ENCODE measurements at regions not wholly inside any gene's neighbourhood (a gene's known extent, or its start where the extent isn't known, plus 50 kb on each side); places are given as distances from the start of the nearest gene placed in this dataset.
"Not testable (repeated sequence)": the region's sequence is repeated elsewhere in the genome, so short reads cannot be mapped to it uniquely, and the experiment has no call there.

DNA sequence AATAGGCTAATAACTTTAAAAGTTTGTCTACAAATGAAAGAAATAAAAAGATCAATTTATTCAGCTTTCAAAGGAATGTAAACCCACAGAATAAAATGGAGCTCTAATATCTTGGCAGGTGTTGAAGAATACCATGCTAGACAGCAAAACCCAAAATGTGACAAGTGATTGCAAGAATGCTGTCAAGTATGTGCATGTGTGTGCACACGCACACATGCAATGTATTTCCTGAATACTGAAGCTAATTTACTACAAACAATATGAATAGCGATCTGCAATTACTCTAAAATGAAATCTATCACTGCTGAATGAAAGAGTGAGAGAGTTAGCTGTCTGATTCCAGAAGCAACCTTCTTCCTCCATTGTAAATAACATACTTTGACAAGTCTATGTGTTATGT, 179.2 kb upstream of the HSF2 start:
- DNase-seq: no peak

DNA sequence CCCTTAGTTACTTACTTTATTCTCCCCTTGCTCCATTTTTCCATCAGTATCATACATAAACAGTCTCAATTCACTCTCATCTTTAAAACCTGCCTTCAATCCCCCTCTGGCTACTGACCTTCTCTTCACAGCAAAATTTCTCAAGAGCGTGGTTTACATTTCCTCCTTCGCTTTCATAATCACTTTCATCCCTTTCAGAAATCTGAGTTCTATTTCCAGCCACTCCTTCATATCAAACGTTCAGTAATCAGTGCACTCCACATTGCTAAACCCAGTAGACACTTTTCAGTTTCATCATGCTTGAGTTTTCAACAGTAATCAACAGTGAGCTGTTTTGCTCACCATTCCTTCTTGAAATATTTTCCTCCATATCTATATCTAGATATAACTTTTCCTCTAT, 176.7 kb upstream of the HSF2 start:
- DNase-seq: no peak

DNA sequence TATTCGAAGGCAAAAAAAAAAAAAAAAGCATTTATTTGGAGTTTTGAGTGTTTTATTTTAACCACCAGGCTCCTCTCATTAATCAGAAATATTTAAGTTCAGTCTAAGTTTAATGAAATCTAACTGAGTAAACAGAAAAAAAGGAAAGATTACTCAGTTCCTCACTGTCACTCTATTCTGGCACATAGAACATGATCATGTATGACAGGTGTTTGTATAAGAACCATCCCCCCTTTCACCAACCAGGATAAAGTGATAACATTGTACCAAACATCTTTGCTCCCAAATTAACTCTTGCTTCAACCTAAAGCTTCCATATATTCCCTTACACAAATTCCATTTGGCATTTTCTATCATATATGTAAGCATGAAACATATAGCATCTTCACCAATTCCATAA, 176.2 kb upstream of the HSF2 start:
- DNase-seq: no peak

DNA sequence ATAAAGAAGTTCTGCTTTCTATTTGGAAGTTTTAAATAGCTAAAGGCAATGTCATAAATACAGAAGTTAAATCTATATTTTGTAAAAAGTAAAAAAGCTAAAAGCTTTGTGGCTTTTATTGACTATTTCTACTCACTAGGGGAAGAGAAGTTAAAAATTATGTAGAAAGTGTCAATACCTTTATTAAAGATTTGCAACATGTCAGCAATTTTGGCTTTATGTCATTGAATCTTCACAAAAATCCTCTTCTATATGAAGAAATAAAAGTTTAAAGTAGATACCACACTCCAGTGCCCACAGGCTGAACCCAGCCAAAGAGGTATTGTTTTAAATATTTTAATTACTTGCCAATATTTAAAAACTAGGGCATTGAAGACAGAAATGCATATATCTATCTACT, 160.6 kb upstream of the HSF2 start:
- DNase-seq: no peak

DNA sequence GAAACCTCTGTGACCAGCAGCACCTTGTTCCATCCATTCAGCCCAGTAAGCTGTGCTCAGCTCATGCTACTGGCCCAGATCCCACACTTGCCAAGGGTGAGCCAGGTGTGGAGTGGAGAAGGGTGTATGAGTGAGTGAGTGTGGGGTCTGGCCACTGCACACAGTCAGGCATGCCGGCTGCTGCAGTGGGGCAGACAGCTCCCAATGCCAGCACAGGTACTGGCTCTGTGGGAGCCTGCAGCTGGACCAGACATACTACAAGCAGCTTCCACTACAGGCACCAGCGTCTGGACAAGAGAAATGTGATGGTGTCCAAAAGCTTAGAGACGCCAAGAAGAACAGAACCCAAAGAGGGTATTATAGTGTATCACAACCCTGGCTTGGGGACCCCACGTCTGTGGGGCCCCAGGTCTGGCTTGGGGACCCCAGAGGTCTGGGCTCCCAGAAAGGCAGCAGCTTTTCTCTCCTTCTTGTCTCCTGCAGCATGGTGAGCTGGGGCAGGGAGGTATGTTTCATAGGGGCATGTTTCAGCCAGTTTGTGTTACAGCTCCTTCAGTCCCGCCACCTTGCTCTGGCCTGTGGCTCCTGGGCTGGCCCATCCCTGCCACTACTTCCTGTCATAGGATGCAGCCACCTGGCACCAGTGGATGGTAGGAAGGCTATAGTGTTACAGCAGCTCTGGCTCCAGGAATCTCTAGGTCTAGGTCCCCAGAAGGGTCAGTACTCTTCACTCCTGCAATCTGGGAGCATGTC, 152.4 kb upstream of the HSF2 start:
- DNase-seq: no peak

DNA sequence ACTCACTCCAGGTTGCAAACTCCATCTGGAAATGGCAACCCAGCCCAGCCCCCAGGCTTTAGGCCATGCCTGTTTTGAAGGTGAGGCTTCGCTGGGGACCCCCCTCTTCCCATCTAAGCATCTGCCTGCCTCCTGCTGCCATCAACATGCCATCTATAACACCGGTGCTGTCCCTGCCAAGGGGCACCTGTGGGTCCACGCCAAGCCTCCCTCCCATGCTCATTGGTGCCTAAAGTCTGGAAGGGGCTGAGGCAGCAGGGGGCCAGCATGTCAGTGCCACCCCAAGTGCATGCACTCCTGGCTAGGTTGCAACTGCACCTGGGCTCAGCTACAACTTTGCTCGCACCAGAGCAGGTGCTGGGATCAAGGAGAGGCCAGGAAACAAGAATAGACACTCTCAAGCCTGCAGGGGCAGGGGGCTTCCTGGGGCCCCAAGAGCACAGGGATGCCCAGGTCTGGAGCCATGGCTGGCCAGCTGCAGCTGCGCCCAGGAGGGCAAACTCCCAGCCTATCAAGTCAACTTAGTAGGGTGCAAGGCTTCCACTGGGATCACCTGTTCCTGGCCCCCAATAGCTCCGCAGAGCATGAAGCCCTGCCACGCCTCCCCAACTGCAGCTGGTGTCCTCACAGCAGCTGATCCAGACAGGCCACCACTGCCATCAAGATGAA, 151.3 kb upstream of the HSF2 start:
- no peak for DNase-seq

DNA sequence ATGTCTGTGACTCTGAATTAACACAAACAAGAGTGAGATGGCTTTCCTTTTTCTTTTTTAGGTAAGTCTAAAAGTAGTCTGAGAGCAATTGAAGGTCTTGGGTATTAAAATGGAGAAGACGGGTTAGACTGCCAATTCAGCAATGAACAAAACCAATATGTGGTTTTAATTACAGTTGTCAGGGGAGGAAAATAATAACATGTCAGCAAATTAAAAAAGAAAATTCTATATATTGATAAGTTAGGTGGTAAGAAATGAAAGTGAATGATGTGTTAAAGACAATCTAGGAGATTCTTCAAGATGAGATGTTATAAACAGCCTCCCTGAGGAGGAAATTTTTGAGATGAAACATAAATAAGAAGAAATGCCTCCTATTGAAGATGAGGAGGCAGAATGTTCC, 150.6 kb upstream of the HSF2 start:
- no peak for DNase-seq

DNA sequence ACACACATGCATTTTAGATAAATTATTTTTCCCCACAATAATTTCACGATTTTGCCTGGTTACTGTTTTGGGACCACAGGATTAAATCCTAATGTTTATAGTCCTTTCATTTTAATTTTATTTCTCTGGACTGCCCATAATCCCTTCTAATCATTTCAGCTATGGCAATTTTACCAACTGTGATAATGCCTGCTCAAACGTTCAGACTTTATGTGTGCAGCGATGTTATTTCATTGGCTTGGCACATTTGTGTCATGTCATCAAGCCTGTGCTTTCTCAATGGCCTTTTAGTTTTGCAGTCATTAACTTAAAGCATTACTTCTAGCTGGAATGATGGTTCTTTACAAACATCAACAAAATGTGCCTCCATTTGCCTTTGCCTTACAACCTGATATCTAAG, 140.6 kb upstream of the HSF2 start:
- no peak for DNase-seq

DNA sequence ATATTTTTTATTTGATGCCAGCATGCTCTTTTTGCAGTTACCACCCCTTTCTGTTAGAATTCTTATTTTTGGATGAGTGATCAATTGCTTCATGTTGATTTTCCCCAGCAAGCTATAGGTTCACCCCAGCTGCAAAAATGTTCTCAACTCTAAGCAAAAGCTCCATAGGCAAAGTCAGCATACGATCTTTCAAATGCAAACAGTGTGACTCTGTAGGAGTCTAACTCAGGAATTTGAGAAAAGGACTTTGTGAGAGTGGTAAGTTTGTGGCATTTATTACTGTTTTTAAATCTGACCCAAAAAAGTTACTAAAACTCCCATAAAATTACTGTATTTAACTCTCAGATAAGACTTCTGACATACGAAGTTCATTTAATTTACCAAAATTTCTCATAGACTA, 134.9 kb upstream of the HSF2 start:
- no peak for DNase-seq

DNA sequence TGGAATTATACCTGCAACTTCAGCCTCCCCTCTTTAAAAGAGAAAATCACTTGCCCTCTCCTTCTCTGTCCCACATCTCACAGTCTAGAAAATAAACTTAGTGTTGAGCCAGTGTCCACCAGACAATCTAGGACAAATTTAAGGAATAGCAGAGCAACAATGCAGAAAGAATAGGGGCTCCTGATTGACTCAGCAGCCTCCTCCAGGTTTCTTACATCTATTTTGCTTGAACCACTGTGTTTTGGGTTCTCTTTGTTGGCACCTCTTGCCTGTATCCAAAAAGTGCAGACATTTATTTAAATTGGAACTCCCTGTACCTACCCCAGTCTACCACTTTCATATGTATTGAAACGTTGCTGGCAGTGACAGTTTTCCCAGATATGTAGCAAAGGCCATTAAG, 133.7 kb upstream of the HSF2 start:
- no peak for DNase-seq

DNA sequence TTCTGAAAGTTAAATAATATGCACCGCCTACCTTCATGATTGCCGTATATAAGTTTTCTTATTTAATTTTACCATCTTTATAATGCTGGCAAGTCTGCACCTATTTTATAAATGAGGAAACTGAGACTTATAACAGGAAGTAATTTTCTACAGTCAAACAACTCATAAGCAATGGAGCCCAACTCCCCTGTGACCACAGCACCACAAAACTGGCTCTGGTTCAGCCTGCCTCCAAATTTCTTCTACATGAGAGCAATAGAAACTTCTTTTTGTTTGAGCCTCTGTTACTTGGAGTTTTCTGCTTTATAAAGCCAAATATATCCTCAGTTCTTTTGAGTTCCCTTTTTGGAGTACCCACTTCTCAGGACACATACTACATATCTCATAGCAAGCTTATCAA, 131.1 kb upstream of the HSF2 start:
- DNase-seq: no peak

DNA sequence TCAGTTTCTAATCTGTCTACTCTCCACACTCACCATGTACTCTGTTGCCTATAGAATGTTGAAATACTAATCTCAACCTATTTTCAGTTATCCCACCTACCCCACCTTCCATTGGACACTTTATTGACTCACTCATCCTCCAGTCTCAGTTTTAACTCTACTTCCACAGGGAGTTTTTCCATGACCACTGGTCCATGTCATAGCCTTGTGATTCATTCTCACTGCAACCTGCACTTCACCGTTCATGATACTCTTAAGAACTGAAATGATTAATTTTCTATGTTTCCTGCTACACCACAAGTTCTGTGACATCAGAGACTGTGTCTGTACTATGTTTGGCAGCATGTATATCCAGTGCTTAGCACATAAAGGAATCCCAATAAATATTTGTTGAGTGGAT, 122.8 kb upstream of the HSF2 start:
- no peak for DNase-seq

DNA sequence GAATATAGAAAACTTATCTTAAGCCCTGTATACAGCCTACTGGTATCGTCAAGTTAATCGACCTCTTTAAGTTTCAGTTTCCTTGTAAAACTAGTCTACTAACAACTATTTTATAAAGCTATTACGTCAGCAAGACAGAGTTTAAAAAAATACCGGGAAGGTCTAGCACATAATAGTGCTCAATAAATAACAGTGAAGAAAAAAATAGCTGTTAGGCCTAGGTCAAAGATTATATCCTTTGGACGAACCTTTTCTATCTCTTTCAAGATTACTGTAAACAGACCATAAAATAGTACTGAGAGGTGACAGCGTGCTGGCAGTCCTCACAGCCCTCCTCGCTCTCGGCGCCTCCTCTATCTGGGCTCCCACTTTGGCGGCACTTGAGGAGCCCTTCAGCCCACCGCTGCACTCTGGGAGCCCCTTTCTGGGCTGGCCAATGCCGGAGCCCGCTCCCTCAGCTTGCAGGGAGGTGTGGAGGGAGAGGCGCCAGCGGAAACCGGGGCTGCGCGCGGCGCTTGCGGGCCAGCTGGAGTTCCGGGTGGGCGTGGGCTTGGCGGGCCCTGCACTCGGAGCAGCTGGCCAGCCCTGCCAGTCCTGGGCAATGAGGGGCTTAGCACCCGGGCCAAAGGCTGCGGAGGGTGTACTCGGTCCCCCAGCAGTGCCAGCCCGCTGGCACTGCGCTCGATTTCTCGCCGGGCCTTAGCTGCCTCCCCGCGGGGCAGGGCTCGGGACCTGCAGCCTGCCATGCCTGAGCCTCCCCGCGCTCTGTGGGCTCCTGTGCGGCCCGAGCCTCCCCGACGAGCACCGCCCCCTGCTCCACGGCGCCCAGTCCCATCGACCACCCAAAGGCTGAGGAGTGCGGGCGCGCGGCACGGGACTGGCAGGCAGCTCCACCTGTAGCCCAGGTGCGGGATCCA, 119.1 kb upstream of the HSF2 start:
- DNase-seq: not testable (repeated sequence)

DNA sequence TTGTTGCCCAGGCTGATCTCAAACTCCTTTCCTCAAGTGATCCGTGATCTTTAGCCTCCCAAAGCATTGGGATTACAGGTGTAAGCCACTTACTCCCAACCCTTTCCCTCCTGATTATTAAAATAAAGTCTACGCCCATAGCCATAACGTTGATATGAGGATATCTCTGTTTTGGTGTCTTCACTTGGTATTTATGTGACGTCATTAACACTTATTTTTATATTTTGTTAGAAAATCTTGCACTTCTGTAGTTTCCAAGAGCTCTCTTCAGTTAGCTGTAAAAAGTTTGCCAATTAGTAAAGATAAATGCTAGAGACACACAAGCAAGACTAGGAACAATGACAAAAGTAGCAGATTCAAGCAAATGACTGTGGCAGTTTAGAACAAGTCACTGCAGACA, 115.6 kb upstream of the HSF2 start:
- DNase-seq: no peak

DNA sequence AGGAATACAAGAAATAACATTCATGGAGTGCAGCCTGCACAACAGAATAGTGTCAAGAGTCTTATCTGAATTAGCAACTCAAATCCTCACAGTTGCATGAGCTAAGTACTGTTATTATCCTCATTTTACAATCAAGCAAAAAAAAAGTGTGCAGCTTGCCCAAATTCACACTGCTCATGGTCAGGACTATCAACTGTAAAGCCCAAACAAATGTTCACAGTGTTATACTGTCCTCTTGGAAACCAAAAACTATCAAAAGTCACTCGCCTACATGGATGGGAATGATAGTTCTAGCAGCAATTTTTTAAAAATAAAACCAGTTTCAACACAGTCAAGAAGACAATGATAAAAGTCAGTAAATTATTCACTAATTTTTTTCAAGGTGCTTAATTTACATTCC, 114.6 kb upstream of the HSF2 start:
- DNase-seq: no peak

DNA sequence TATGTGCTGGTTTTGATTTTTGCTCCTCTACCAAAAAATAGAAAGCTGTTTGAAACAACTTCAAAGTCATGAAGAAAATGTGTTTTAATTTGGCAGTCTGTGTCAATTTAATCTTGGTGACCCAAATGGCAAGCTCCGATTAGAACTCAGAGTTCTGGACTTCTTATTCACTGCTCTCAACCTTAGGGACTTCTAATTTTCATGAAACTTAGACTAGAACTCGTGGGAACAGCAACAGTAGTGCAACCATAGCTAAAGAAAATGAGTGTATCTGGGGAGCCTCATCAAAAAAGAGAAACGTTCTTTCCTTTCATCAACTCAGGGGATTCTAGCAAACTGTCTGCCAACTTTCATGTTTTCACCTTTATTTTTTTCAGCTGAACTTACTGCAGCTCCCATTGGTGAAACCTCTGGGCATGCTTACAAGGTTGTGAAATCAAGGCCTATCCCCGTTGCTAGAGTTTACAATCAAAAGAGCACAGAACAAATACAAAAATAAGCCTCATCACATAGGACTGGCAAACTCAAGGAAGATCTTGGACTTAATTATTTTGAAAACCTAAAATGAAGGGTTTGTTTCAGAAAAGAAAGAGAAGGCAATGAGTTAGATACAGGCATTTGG, 114.0 kb upstream of the HSF2 start:
- no peak for DNase-seq

DNA sequence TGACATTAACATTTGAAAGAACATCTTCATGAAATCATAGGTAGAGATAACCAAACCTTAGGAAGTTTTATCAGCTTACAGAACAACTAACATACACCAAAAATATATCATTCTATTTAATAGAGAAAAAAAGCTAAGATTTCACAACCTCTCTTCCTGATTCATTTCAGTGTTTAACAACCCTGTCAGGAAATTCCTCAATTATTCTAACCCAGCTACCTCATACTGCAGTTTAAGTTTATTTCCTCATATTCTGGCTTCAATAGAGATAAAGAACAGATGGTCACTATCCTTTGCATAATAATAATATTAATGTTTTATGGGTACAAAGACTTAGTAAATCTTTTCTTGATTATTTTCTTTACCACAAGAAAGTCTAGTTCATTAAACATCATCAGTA, 112.9 kb upstream of the HSF2 start:
- DNase-seq: no peak

DNA sequence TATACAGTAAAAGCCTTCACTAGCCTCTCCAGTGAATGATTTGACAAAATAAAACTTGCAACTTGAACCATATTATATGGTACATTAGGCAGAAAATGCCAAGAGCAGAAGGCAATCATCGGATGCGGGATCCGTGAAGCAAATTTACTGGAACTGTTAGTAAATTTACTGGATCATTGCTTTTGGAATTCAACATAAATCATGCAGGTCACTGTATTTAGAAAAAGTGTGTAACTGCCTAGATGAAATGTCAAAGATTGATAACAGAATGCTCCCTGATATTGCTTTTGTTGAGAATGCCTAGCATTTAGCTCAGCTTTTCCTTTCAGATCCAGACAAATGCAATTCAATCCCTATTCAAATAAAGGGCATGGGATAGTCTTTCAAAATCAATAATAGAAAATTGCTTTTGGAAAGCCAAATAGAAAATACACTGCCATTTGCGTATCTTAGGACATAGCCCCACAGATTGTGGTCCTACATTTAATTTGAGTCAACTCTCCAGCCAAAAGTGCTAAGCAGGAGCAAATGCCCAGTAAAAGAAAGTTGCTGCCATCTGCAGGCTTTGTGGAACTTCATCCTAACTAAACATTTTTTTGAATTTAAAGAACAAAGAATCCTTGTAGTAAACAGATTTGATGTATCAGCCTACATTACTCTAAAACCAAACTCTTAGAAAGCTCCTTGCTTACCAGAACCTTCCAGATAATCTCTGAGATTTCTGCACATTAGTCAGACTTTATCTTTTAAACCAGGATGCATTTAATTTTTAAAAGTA, 109.5 kb upstream of the HSF2 start:
- peak in 1 of 2 experiments; percentile 2 for DNase-seq

DNA sequence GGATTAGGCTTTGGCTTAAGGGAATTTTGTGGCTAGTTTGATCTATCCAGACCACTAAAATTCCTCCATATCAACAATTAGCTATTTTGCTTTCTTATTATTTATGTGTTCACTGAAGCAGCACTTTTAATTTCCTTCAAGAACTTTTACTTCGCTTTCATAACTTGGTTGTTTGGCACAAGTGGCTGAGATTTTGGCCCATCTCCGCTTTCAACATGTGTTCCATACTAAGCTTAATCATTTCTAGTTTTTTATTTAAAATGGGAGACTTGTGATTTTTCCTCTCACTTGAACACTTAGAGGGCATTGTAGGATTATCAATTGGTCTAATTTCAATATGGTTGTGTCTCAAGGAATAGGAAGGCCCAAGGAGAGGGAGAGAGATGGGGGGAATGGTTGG, 102.4 kb upstream of the HSF2 start:
- DNase-seq: no peak

DNA sequence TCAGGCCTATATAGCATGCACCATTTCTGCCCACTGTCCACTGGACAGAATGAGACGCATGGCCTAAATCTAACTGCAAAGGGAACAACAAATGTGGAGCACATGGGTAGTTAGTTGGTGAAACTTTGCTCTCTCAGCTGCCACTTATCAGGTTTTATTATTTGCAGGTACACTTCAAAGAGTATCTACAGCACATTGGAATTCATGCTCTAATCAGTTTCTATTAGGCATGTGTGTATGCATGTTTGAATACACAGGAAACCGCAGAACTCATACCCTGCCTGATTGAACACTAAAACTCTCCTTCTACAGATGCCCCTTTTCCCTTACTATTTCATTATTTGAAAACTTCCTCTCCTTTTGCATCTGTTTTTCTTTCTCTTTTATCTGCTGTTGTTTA, 97.4 kb upstream of the HSF2 start:
- no peak for DNase-seq

DNA sequence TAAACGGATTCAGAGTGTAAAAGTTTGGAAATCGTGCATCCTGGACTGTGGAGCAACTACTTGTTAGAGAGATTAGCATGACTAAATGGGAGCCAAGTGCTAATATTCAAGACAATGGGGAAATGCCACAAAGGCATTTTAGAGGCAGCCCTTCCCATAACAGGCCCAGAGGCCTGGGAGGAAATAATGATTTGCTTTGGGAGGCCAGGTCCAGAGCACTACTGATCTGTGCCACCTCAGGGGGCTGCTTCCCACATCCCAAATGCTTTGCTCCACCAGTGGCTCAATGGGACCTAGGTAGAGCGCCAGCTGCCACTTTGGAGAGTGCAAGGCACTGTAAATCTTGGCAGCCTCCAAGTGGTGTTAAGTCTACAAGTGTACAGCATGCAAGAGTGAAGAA, 91.9 kb upstream of the HSF2 start:
- DNase-seq: no peak

DNA sequence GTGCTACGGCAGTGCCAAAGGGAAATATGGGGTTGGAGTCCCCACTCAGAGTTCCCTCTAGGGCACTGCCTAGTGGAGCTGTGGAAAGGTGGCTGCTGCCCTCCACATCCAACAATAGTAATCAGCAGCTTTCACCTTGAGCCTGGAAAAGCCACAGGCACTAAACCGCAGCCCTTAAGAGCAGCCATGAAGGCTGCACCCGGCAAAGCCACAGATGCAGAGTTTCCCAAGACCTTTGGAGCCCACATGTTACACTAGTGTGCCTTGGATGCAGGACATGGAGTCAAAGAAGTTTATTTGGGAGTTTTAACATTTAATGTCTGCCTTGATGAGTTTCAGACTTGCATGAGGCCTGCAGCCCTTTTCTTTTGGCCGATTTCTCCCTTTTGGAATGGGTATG, 91.4 kb upstream of the HSF2 start:
- DNase-seq: no peak

DNA sequence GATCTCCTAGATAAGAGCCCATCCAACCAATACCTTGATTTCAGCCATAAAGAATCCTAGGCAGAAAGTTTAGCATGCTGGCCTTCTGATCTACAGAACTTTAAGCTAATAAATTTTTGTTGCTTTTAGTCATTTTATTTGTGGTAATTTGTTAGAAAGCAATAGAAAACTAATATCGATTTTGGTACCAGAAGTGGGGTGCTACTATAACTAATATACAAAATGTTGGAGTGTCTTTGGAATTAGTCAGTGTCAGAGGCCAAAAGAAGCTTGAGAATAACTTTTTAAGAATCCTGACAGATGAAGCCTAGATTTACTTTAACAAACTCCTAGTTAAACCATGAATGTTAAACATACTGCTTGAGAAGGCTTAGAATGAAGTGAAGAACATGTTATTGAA, 83.6 kb upstream of the HSF2 start:
- DNase-seq: no peak
